OCI-LY7 (cell line): ENCODE measurements at regions not wholly inside any gene's neighbourhood (a gene's known extent, or its start where the extent isn't known, plus 50 kb on each side); places are given as distances from the start of the nearest gene placed in this dataset.

Source experiments
- BruUV-seq: library from RNA; stranded (reverse); fragments of 400-500 nt; replicated peaks from 2 replicates; lab custom pipeline; 2021; lab: Mats Ljungman, UMichigan
- CTCF ChIA-PET: fragments of 300-600 bp; sonication (Branson Sonifier 250); formaldehyde crosslinking; loops from one replicate; lab custom pipeline; 2022; ENCODE audit warnings: antibody characterized with exemption; ENCODE audit not compliant: unreplicated experiment; lab: Charles Lee
- POLR2A ChIA-PET: fragments of 300-600 bp; sonication (Branson Sonifier 250); formaldehyde crosslinking; loops from one replicate; lab custom pipeline; 2022; ENCODE audit warnings: antibody characterized with exemption; lab: Charles Lee
- DNase-seq: peaks from one replicate; pipeline ENCODE4 v3.0.0-alpha.2; 2015; ENCODE audit warnings: low spot score
- H2AFZ ChIP-seq: fragments of 200-600 bp; sonication (generic), shearing (Covaris generic); 2 replicates; pipeline ENCODE4 v1.6.1; 2014; ENCODE audit warnings: mild to moderate bottlenecking, antibody characterized with exemption, low read length, moderate library complexity
- H3K27ac ChIP-seq: fragments of 200-600 bp; sonication (generic); 2 replicates; pipeline ENCODE4 v1.5.1; 2014; ENCODE audit warnings: mixed run types, low read depth, mild to moderate bottlenecking, moderate library complexity, low read length, inconsistent platforms; ENCODE audit not compliant: poor library complexity, severe bottlenecking
- H3K36me3 ChIP-seq: fragments of 200-600 bp; sonication (generic); 2 replicates; pipeline ENCODE4 v1.6.1; 2014; ENCODE audit warnings: mild to moderate bottlenecking, antibody characterized with exemption, low read length, moderate library complexity, mixed read lengths; ENCODE audit not compliant: insufficient read depth
- H3K4me1 ChIP-seq: fragments of 200-600 bp; sonication (generic); 2 replicates; pipeline ENCODE4 v1.5.1; 2014; ENCODE audit warnings: mild to moderate bottlenecking, low read length; ENCODE audit not compliant: insufficient read depth, poor library complexity, severe bottlenecking
- H3K4me2 ChIP-seq: fragments of 200-600 bp; sonication (generic); 2 replicates; pipeline ENCODE4 v1.6.1; 2014; ENCODE audit warnings: mild to moderate bottlenecking, low read length
- H3K4me3 ChIP-seq: fragments of 200-600 bp; sonication (generic); 2 replicates; pipeline ENCODE4 v1.5.1; 2014; ENCODE audit warnings: mild to moderate bottlenecking, low read depth, low read length; ENCODE audit not compliant: poor library complexity, severe bottlenecking
- H3K79me2 ChIP-seq: fragments of 200-600 bp; sonication (generic); 2 replicates; pipeline ENCODE4 v1.6.1; 2016; ENCODE audit warnings: low read depth, mild to moderate bottlenecking, low read length, moderate library complexity, mixed read lengths; ENCODE audit not compliant: insufficient read depth
- H3K9me2 ChIP-seq: fragments of 200-600 bp; sonication (generic); 2 replicates; pipeline ENCODE4 v1.6.1; 2016; ENCODE audit warnings: mild to moderate bottlenecking, low read length, mixed read lengths; ENCODE audit not compliant: insufficient read depth
- H3K9me3 ChIP-seq: fragments of 200-600 bp; sonication (generic); 2 replicates; pipeline ENCODE4 v1.6.1; 2014; ENCODE audit warnings: mild to moderate bottlenecking, mixed run types, low read length, mixed read lengths
- H4K20me1 ChIP-seq: fragments of 200-600 bp; sonication (generic); 2 replicates; pipeline ENCODE4 v1.6.1; 2014; ENCODE audit warnings: mild to moderate bottlenecking, antibody characterized with exemption, low read length, moderate library complexity, mixed read lengths; ENCODE audit not compliant: insufficient read depth
- CTCF ChIP-seq: fragments of 200-600 bp; sonication (generic); conservative IDR thresholded peaks from 2 replicates; pipeline ENCODE4 v1.5.1; 2014; ENCODE audit warnings: mild to moderate bottlenecking, antibody characterized with exemption, low read length, moderate library complexity, mixed read lengths
- EZH2phosphoT487 ChIP-seq: fragments of 200-600 bp; sonication (generic); IDR thresholded peaks from 2 replicates; pipeline ENCODE4 v1.6.1; 2018; ENCODE audit warnings: low read depth, borderline replicate concordance, mild to moderate bottlenecking, mixed run types, antibody characterized with exemption, low read length, moderate library complexity, mixed read lengths
- intact Hi-C: fragments of 100-400 bp; cut with micrococcal nuclease; formaldehyde crosslinking; loops from one replicate; pipeline ENCODE4 v1.10.0; 2022; ENCODE audit not compliant: unreplicated experiment

- Histone ChIP-seq H4K20me1 (no peaks in the 10 kb centered on the region), H3K4me2 (peak overlapping the region; percentile 36), H3K27ac (peak overlapping the region; percentile 32), H3K4me1 (peaks cover 25% of the 10 kb centered on the region), H3K9me3 (no peaks in the 10 kb centered on the region), H3K36me3 (no peaks in the 10 kb centered on the region), H3K9me2 (no peaks in the 10 kb centered on the region), H3K79me2 (no peaks in the 10 kb centered on the region), H3K4me3 (peak overlapping the region; percentile 0), H2AFZ (peak overlapping the region; percentile 35; the same call in 1 of the 2 replicates)
- peak; percentile 67 for DNase-seq
- intact Hi-C loops, result loop anchor here (5.0 kb wide), 1 partner anchor 296 kb away; no protein-coding TSS in a partner anchor
- no TSS peak for BruUV-seq
- ChIA-PET CTCF (interaction anchor here (0.6 kb wide), 1 partner anchor 104 kb away, joined by 3 read pairs; no protein-coding TSS in a partner anchor), POLR2A (no interaction called here)
- TF ChIP-seq CTCF (no peak), EZH2phosphoT487 (no peak)
These were observed 225.1 kb downstream of the CBLN1 start for GRCh38 chr16:49056546-49056945.

- Histone ChIP-seq H4K20me1 (no peaks in the 10 kb centered on the region), H3K9me2 (no peaks in the 10 kb centered on the region), H3K36me3 (no peaks in the 10 kb centered on the region), H2AFZ (peak overlapping the region; percentile 35; the same call in 1 of the 2 replicates), H3K4me2 (peak overlapping the region; percentile 36), H3K9me3 (no peaks in the 10 kb centered on the region), H3K4me3 (peak overlapping the region; percentile 0), H3K27ac (peak overlapping the region; percentile 32), H3K4me1 (peaks cover 25% of the 10 kb centered on the region), H3K79me2 (no peaks in the 10 kb centered on the region)
- BruUV-seq, result no TSS peak
- peak; percentile 81 for DNase-seq
- intact Hi-C loops, result loop anchor here (5.0 kb wide), 1 partner anchor 296 kb away; no protein-coding TSS in a partner anchor
- POLR2A ChIA-PET, result no interaction called here
- TF ChIP-seq CTCF, result no peak
- TF ChIP-seq EZH2phosphoT487, result no peak
- CTCF ChIA-PET, result interaction anchor here (0.6 kb wide), 1 partner anchor 104 kb away, joined by 3 read pairs; no protein-coding TSS in a partner anchor
These were observed 225.7 kb downstream of the CBLN1 start for GRCh38 chr16:49055824-49056545.

- peaks cover 25% of the 10 kb centered on the region for H3K4me1 ChIP-seq
- H3K9me3 ChIP-seq, result no peaks in the 10 kb centered on the region
- H3K79me2 ChIP-seq, result no peaks in the 10 kb centered on the region
- ChIA-PET CTCF (no interaction called here), POLR2A (interaction anchor here (0.6 kb wide), 1 partner anchor 824 kb away, joined by 5 read pairs; no protein-coding TSS in a partner anchor)
- no peak overlapping the region for H3K4me2 ChIP-seq
- H4K20me1 ChIP-seq, result no peaks in the 10 kb centered on the region
- TF ChIP-seq EZH2phosphoT487 (no peak), CTCF (no peak)
- no peaks in the 10 kb centered on the region for H3K36me3 ChIP-seq
- no peak for DNase-seq
- intact Hi-C loops, result loop anchor here (5.0 kb wide), 1 partner anchor 297 kb away; no protein-coding TSS in a partner anchor
- H3K27ac ChIP-seq, result no peak overlapping the region
- no TSS peak for BruUV-seq
- H3K9me2 ChIP-seq, result no peaks in the 10 kb centered on the region
- H2AFZ ChIP-seq, result no peak overlapping the region
- no peak overlapping the region for H3K4me3 ChIP-seq
These were observed 226.3 kb downstream of the CBLN1 start for GRCh38 chr16:49055291-49055690.
